MM.1S (cell line): ENCODE measurements at regions not wholly inside any gene's neighbourhood (a gene's known extent, or its start where the extent isn't known, plus 50 kb on each side); places are given as distances from the start of the nearest gene placed in this dataset.

Experiments
- EZH2 ChIP-seq: fragments of 300-600 bp; sonication (generic); optimal IDR thresholded peaks from 2 replicates; pipeline ENCODE3; 2017; ENCODE audit warnings: low read depth, mild to moderate bottlenecking, antibody characterized with exemption, low read length, mixed read lengths
- EZH2phosphoT487 ChIP-seq: fragments of 300-600 bp; sonication (generic); IDR thresholded peaks from 2 replicates; pipeline ENCODE4 v1.6.1; 2018; ENCODE audit warnings: antibody characterized with exemption, low read length
- TF ChIP-seq, protein P1 (sequence below): fragments of 300-600 bp; sonication (generic); IDR thresholded peaks from 2 replicates; pipeline ENCODE4 v1.5.1; 2016; ENCODE audit warnings: antibody characterized with exemption, low read length, mixed read lengths

DNA sequence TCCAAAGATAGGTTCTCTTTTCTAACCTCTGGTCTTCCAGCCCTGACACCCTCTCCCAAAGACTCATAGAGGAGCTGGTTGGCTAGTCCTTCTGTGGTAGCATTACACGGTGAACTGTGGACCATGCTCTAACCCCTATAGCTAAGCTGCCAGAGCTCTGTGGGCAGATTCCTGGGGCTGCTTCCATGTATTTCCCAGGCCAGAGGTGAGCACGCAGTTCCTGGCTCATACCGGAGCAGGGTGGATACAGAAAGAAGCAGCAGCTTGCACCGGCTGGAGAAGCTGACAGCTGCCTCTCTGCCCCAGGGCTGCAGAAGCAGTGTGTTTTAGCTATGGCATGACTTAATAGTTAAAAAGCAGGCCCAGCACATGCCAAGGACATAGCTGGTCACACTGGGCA is 84.1 kb upstream of the FOXP4 start:
- TF ChIP-seq, protein P1, sequence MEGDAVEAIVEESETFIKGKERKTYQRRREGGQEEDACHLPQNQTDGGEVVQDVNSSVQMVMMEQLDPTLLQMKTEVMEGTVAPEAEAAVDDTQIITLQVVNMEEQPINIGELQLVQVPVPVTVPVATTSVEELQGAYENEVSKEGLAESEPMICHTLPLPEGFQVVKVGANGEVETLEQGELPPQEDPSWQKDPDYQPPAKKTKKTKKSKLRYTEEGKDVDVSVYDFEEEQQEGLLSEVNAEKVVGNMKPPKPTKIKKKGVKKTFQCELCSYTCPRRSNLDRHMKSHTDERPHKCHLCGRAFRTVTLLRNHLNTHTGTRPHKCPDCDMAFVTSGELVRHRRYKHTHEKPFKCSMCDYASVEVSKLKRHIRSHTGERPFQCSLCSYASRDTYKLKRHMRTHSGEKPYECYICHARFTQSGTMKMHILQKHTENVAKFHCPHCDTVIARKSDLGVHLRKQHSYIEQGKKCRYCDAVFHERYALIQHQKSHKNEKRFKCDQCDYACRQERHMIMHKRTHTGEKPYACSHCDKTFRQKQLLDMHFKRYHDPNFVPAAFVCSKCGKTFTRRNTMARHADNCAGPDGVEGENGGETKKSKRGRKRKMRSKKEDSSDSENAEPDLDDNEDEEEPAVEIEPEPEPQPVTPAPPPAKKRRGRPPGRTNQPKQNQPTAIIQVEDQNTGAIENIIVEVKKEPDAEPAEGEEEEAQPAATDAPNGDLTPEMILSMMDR, result no peak
- no peak for TF ChIP-seq EZH2
- TF ChIP-seq EZH2phosphoT487, result no peak
